ENCODE measurements at regions not wholly inside any gene's neighbourhood (a gene's known extent, or its start where the extent isn't known, plus 50 kb on each side); places are given as distances from the start of the nearest gene placed in this dataset.

DNA sequence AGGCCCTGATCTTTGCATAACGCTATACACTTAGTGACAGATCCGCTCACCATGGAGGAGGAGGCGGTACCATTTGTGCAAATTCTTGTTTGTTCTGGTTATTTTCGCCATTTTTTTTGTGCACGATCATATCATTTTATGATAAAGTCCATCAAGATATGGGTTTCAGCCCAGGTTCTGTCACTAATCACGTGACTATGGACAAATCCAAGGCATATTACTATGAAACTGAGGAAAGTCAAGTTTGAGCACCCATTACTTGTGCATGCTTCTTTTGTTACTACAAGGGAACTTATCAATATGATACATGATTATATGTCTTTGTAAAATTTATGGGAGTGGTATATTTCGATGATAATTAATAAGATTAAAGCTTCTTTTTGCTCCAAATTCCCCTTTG is 829.5 kb downstream of the ROBO2 start:
- DNase-seq, result no peak

- no peak for DNase-seq
These were observed 831.5 kb downstream of the ROBO2 start for GRCh38 chr3:77871436-77871835.

- DNase-seq, result no peak
These were observed 833.7 kb downstream of the ROBO2 start for GRCh38 chr3:77873598-77873997.

- no peak for DNase-seq
These were observed 845.5 kb downstream of the ROBO2 start for GRCh38 chr3:77885381-77885780.

- no peak for DNase-seq
These were observed 847.7 kb downstream of the ROBO2 start for GRCh38 chr3:77887611-77888010.

- no peak for DNase-seq
These were observed 849.7 kb downstream of the ROBO2 start for GRCh38 chr3:77889616-77890015.

DNA sequence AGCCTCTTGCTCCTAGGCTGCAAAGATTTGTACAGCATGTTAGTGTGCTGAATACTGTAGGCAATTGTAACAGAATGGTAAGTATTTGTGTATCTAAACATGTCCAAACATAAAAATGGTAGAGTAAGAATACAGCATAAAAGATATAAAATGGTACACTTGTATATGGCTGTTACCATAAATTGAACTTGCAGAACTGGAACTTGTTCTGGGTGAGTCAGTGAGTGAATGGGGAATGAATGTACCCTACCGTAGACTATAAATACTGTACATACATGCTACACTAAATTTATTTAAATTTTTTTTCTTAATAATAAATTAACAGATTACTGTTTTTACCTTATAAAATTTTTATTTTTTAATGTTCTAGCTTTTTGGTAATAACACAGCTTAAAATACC is 858.7 kb downstream of the ROBO2 start:
- DNase-seq, result no peak

DNA sequence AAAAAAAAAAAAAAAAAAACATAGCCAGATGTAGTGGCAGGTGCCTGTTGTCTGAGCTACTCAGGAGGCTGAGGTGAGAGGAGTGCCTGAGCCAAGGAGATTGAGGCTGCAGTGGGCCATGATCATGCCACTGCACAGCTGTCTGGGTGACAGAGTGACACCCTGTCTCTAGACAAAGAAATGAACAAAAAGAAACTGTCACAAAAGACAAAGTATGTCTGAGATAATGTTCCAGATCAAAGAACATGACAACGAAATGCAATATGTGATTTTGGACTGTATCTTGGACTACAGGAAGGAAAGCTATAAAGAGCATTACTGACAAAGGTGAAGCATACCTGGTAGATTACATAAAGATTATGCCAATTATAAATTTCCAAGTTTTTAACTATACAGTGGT is 862.8 kb downstream of the ROBO2 start:
- no peak for DNase-seq

DNA sequence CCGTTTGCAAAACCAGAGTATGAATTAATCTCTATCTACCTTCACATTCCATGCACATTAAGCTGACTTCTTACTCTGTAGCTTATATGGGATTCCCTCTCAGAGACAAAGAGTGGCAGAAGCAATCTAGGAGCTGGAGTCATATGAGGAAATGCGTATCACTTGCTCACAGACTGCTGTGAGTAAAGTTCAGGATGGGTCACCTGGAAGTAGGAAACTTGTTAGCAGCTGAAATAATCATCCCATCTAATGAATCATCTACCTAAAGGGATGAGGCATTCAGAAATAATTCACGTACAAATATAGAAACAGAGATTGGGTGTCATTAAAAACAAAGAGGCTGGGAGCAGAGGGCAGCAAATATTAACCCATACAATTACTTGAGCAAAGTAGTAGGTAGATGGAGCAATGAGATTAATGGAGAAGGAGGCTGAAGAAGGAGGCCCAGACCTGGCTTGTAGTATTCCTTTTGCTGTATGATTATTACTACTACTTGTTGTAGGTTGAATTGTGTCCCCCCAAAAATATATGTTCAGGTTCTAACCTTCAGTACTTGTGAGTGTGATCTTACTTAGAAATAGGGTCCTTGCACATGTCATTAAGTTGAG is 866.3 kb downstream of the ROBO2 start:
- no peak for DNase-seq

- DNase-seq, result no peak
These were observed 873.8 kb downstream of the ROBO2 start for GRCh38 chr3:77913524-77914174.

DNA sequence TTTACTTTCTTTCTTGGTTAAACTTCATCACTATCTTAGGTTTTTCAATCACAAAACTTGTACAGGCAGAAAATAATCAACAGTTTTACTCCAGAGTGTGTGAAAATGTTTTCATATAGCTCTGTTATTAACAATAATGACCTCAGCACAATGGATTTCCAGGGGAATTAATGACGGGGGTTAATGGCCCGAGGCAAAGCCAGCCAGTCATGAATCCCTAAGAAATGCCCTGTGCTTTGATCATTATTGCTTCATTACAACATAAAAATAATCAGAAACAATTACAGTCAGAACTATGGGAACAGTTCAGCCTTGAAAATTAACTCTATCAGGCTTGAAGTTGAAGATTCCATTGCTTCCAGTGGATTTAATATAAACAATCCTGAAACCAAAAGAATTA is 875.4 kb downstream of the ROBO2 start:
- DNase-seq, result no peak

GRCh38 chr3:77917225-77917624 is 877.3 kb downstream of the ROBO2 start:
- DNase-seq, result no peak

- DNase-seq, result no peak
These were observed 879.3 kb downstream of the ROBO2 start for GRCh38 chr3:77919244-77919643.

GRCh38 chr3:77931255-77932009 is 891.5 kb downstream of the ROBO2 start:
- DNase-seq, result peak; percentile 29

DNA sequence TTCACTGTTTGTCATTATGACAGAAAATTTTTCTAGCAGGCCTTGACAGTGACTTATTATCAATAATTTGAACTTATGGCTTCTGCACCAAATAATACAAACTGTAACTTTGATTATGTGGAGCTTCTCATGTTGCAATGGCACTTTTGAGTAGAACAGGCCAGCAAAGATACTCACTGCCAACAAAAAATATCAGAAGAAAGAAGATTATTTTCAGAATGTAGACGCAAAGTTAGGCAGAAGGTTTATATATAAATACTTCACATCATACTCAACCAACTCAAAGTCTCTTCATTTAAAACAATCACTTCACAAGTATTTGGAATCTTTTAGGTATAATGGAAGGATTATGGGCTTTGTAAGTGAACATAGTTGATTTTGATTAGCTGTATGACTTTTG is 893.0 kb downstream of the ROBO2 start:
- DNase-seq, result no peak

DNA sequence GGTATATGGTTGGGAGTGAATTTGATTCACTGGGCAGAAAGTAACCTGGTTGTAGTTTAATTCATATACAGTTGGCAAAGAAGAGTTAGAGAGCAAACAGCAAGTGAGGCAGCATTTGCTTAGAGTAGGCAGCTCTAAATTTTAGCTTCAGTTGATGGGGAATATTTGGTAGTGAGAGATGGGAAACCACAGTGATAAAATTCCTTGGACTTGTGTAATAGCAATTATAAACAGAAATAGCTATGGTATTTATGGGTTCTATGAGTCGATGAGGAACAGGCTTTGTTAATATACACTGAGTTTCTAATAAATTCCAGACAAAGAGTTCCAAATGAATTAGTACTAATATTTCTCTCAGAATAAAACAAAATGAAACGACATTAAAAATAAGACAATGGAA is 894.0 kb downstream of the ROBO2 start:
- no peak for DNase-seq

DNA sequence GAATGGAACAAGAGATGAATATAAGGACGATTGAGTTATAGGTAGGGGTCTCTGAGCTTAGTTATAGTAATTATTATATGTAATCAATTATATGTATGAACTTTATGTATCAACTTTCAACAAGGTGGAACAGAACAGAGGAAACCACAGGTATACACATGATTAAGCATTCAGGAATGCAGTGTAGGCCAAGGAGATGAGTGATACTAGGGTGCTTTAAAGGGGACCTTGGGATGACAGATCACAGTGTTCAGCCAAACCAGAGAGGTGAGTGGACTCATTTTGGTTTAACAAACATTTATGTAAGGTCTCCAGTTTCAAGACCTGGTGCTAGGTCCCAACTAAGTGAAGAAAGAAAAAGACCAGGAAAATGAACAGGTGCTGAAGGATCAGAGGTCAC is 895.5 kb downstream of the ROBO2 start:
- no peak for DNase-seq

DNA sequence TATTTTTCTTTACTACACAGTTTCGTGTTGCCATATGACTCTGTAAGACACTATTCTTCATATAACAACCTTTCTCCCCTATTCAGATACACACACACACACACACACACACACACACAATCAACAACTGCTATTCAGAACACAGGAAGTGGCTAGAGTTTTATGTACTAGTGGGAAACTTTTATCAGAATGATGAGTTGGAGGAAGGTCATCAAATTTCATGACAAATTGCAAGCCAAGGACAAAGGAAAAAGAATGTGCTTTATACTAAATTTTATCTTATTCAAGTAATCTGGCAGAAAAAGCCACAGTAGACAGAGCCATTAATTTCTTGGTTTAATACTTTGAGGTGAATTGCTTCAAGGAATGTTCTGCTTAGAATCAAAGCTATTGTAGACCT is 899.8 kb downstream of the ROBO2 start:
- DNase-seq, result no peak

DNA sequence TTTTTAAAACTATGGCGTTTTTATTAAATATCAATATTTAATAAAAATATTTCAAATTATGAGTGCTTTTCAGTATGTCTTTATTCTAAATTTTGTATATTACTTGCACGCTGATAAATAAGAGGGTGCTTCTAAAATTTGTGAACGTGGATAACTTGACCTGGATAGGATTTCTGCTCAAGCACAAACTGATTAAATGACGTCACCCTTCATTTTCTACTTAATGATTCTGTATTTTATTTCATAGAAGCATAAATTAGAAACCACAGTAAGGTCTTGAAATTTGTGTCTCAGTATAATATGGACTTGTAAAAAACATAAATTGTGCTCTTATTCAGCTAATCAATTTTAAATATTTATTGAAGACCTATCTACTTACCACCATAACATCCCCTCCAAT is 903.7 kb downstream of the ROBO2 start:
- DNase-seq, result no peak

GRCh38 chr3:77945320-77945719 is 905.4 kb downstream of the ROBO2 start:
- no peak for DNase-seq

GRCh38 chr3:77947671-77948070 is 907.8 kb downstream of the ROBO2 start:
- no peak for DNase-seq

- no peak for DNase-seq
These were observed 927.7 kb downstream of the ROBO2 start for GRCh38 chr3:77967621-77968020.

DNA sequence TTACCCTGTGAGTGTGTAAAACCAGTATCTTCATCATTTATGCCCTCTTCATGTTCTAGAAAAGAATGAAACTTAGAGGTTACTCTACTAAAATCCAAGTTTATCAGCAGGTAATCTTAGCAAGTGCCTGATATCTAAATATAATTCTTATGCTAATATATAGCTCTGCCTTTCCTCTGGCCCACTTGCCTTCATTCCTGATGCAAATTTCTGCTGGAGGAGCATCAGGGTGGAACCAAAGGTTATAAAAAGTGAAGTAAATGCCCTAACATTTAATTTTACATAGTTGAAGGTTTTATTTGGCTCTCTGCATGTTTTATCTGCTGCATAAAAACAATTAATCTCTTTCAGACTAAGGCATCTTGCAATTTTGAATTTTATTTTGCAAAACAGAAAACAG is 936.2 kb downstream of the ROBO2 start:
- no peak for DNase-seq

- DNase-seq, result no peak
These were observed 963.2 kb downstream of the ROBO2 start for GRCh38 chr3:78003090-78003489.

- no peak for DNase-seq
These were observed 964.7 kb downstream of the ROBO2 start for GRCh38 chr3:78004571-78004970.

Measured in NCI-H1436 (cell line).